Activated CD4-positive, CD25-positive, alpha-beta regulatory T cell (primary cell): ENCODE measurements at regions not wholly inside any gene's neighbourhood (a gene's known extent, or its start where the extent isn't known, plus 50 kb on each side); places are given as distances from the start of the nearest gene placed in this dataset.

ENCODE experiments used
- DNase-seq, 4 experiments: peaks; one replicate each; lab custom pipeline; 2025; lab: John Stamatoyannopoulos, UW

- no peak for DNase-seq
These were observed 560.4 kb upstream of the KLHL29 start for GRCh38 chr2:22824618-22825017.

GRCh38 chr2:22826703-22827102, 558.3 kb upstream of the KLHL29 start:
- DNase-seq, result no peak

GRCh38 chr2:22829791-22830190, 555.2 kb upstream of the KLHL29 start:
- DNase-seq, result no peak

- DNase-seq, result no peak
These were observed 552.8 kb upstream of the KLHL29 start for GRCh38 chr2:22832196-22832595.

GRCh38 chr2:22838461-22838860, 546.5 kb upstream of the KLHL29 start:
- DNase-seq, result no peak

- DNase-seq, result no peak
These were observed 542.6 kb upstream of the KLHL29 start for GRCh38 chr2:22842205-22842869.

GRCh38 chr2:22843919-22844537, 541.0 kb upstream of the KLHL29 start:
- DNase-seq, result no peak

- no peak for DNase-seq
These were observed 534.7 kb upstream of the KLHL29 start for GRCh38 chr2:22850310-22850709.

GRCh38 chr2:22854588-22854987, 530.4 kb upstream of the KLHL29 start:
- DNase-seq, result no peak

- DNase-seq, result no peak
These were observed 529.9 kb upstream of the KLHL29 start for GRCh38 chr2:22855081-22855480.

GRCh38 chr2:22855761-22856184, 529.2 kb upstream of the KLHL29 start:
- DNase-seq, result no peak

- no peak for DNase-seq
These were observed 517.0 kb upstream of the KLHL29 start for GRCh38 chr2:22867973-22868372.

GRCh38 chr2:22878121-22878520, 506.9 kb upstream of the KLHL29 start:
- no peak for DNase-seq

GRCh38 chr2:22879009-22879863, 505.7 kb upstream of the KLHL29 start:
- DNase-seq, result no peak

- DNase-seq, result no peak
These were observed 504.8 kb upstream of the KLHL29 start for GRCh38 chr2:22880161-22880560.

- DNase-seq, result no peak
These were observed 503.0 kb upstream of the KLHL29 start for GRCh38 chr2:22882011-22882410.

- no peak for DNase-seq
These were observed 502.3 kb upstream of the KLHL29 start for GRCh38 chr2:22882643-22883042.

GRCh38 chr2:22883054-22883453, 501.9 kb upstream of the KLHL29 start:
- DNase-seq, result no peak

- no peak for DNase-seq
These were observed 499.7 kb upstream of the KLHL29 start for GRCh38 chr2:22885245-22885644.

GRCh38 chr2:22887426-22887825, 497.6 kb upstream of the KLHL29 start:
- DNase-seq, result no peak

- DNase-seq, result no peak
These were observed 497.1 kb upstream of the KLHL29 start for GRCh38 chr2:22887845-22888244.

GRCh38 chr2:22890132-22890531, 494.8 kb upstream of the KLHL29 start:
- no peak for DNase-seq
